ENCODE measurements at regions not wholly inside any gene's neighbourhood (a gene's known extent, or its start where the extent isn't known, plus 50 kb on each side); places are given as distances from the start of the nearest gene placed in this dataset.

- TF ChIP-seq CTCF (optimal IDR thresholded peaks at IDR 0.05 in 1 of 3, IDR thresholded peaks at IDR 0.05 in 1 of 3, conservative IDR thresholded peaks at IDR 0.05 in 1 of 3; ENCODE audit: extremely low read depth in 1 of 3, insufficient read depth in 2 of 3, low read length in 3 of 3) (no peak), EZH2 (IDR thresholded peaks at IDR 0.05; ENCODE audit: low read length) (no peak)
Observed at GRCh38 chr19:5213667-5214066, 126.9 kb downstream of the PTPRS start.
